Choroid plexus epithelial cell (primary cell): ENCODE measurements at regions not wholly inside any gene's neighbourhood (a gene's known extent, or its start where the extent isn't known, plus 50 kb on each side); places are given as distances from the start of the nearest gene placed in this dataset.

Experiments used
- DNase-seq: peaks from one replicate; pipeline ENCODE4 v3.0.0-alpha.2; 2010; ENCODE audit warnings: low read depth
- H3K4me3 ChIP-seq: 2 replicates; pipeline ENCODE4 v1.5.1; 2011; ENCODE audit warnings: low read depth, mild to moderate bottlenecking, control low read depth, low read length, moderate library complexity
- CTCF ChIP-seq: conservative IDR thresholded peaks from 2 replicates; pipeline ENCODE4 v1.5.1; 2011; ENCODE audit warnings: low read depth, mild to moderate bottlenecking, control low read depth, inconsistent platforms, low read length, moderate library complexity

GRCh38 chr3:124597273-124597672 is 133.0 kb upstream of the UMPS start:
- no peak overlapping the region for H3K4me3 ChIP-seq
- no peak for TF ChIP-seq CTCF
- no peak for DNase-seq

- no peak for TF ChIP-seq CTCF
- no peak overlapping the region for H3K4me3 ChIP-seq
- no peak for DNase-seq
These were observed 132.3 kb upstream of the UMPS start for GRCh38 chr3:124597979-124598378.

DNA sequence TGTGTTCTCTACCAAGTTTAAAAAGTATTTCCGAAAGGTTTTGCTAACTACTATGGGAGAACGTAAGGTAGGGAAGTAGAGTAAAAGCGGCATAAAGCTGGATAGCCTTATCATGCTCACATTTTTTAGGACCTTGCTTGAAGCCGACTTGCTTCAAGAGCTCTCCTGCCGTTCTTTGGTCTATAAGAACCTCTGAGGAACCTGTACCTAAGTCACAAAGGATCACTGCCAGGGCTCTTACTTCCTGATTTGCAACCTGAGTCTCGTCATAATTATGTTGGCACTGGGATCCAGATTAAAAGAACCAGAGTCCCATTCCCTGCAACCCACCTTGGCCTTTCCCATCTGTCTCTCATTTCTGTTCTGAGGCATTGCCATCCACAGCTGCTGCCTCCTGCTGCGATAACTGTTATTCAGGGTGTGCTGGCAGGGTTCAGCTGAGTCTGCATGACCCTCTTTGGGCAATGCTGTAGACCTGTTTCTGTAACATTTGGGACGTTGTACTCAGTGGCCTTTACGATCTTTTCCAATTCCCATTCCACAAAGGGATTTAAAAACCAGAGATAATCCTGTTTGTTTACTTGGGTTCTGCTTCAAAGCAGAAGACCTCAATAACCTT is 131.0 kb upstream of the UMPS start:
- no peak overlapping the region for H3K4me3 ChIP-seq
- TF ChIP-seq CTCF = no peak
- DNase-seq = no peak

GRCh38 chr3:124599779-124600693 is 130.2 kb upstream of the UMPS start:
- H3K4me3 ChIP-seq = no peak overlapping the region
- no peak for TF ChIP-seq CTCF
- DNase-seq = no peak

- no peak overlapping the region for H3K4me3 ChIP-seq
- no peak for DNase-seq
- TF ChIP-seq CTCF = no peak
These were observed 129.5 kb upstream of the UMPS start for GRCh38 chr3:124600765-124601164.

- H3K4me3 ChIP-seq = no peak overlapping the region
- no peak for TF ChIP-seq CTCF
- DNase-seq = no peak
These were observed 129.1 kb upstream of the UMPS start for GRCh38 chr3:124601190-124601589.
